CD14-positive monocyte (primary cell): ENCODE measurements at regions not wholly inside any gene's neighbourhood (a gene's known extent, or its start where the extent isn't known, plus 50 kb on each side); places are given as distances from the start of the nearest gene placed in this dataset.
"Not testable (repeated sequence)": the region's sequence is repeated elsewhere in the genome, so short reads cannot be mapped to it uniquely, and the experiment has no call there.

Source experiments
- DNase-seq, 3 donors: peaks; one replicate each; pipeline ENCODE4 v3.0.0-alpha.2; 2011 to 2022
- H2AFZ ChIP-seq: 2 replicates; pipeline ENCODE4 v1.6.0; 2012; ENCODE audit warnings: mild to moderate bottlenecking, low read depth, low read length, inconsistent platforms; ENCODE audit not compliant: insufficient read depth, poor library complexity, severe bottlenecking
- H3K27ac ChIP-seq, 2 donors: 1 replicate in 1 of 2; 2 replicates in 1 of 2; pipeline ENCODE4 v1.5.1; 2012 to 2013; ENCODE audit warnings: low read length in 2 of 2, control low read depth in 1 of 2, inconsistent platforms in 1 of 2, low read depth in 1 of 2, mild to moderate bottlenecking in 1 of 2
- H3K27me3 ChIP-seq, 2 donors: one replicate each; pipeline versions ENCODE4 v1.6.0 to v1.6.1; 2011 to 2013; ENCODE audit warnings: low read length in 2 of 2; ENCODE audit not compliant: control insufficient read depth in 2 of 2, insufficient read depth in 2 of 2
- H3K36me3 ChIP-seq, 2 donors: replicated peaks in 1 of 2; 1 replicate in 1 of 2; 2 replicates in 1 of 2; pipeline versions ENCODE4 v1.5.1 to v1.6.1; 2012 to 2013; ENCODE audit warnings: low read length in 2 of 2, control low read depth in 1 of 2, inconsistent platforms in 1 of 2, mild to moderate bottlenecking in 1 of 2; ENCODE audit not compliant: insufficient read depth in 2 of 2, control insufficient read depth in 1 of 2
- H3K4me1 ChIP-seq, 2 donors: 1 replicate in 1 of 2; 2 replicates in 1 of 2; pipeline versions ENCODE4 v1.5.1 to v1.6.1; 2012 to 2013; ENCODE audit warnings: low read length in 2 of 2, control low read depth in 1 of 2, inconsistent platforms in 1 of 2, mild to moderate bottlenecking in 1 of 2, moderate library complexity in 1 of 2; ENCODE audit not compliant: insufficient read depth in 2 of 2, control insufficient read depth in 1 of 2
- H3K4me2 ChIP-seq: replicated peaks from 2 replicates; pipeline ENCODE3; 2012; ENCODE audit warnings: low read length, moderate library complexity, mild to moderate bottlenecking; ENCODE audit not compliant: poor library complexity, severe bottlenecking; ENCODE audit errors: extremely low read depth
- H3K4me3 ChIP-seq, 3 experiments: fragments of 200-600 bp in 1 of 3; sonication (generic) in 1 of 3; replicated peaks in 1 of 3; 1 replicate in 2 of 3; 2 replicates in 1 of 3; pipeline ENCODE4 v1.5.1; 2011 to 2013; ENCODE audit warnings: low read length in 3 of 3, mild to moderate bottlenecking in 3 of 3, control low read depth in 2 of 3, low read depth in 2 of 3, inconsistent platforms in 1 of 3, moderate library complexity in 1 of 3
- H3K79me2 ChIP-seq: 2 replicates; pipeline ENCODE4 v1.6.0; 2012; ENCODE audit warnings: mild to moderate bottlenecking, control low read depth, inconsistent platforms, low read length, moderate library complexity; ENCODE audit not compliant: insufficient read depth
- H3K9ac ChIP-seq: 2 replicates; pipeline ENCODE4 v1.6.0; 2017; ENCODE audit warnings: low read length, mild to moderate bottlenecking; ENCODE audit not compliant: insufficient read depth, poor library complexity, severe bottlenecking
- H3K9me3 ChIP-seq, 2 donors: replicated peaks in 1 of 2; 1 replicate in 1 of 2; 2 replicates in 1 of 2; pipeline versions ENCODE4 v1.5.1 to v1.6.1; 2012 to 2013; ENCODE audit warnings: low read length in 2 of 2, control low read depth in 1 of 2; ENCODE audit not compliant: control insufficient read depth in 1 of 2, insufficient read depth in 1 of 2
- H4K20me1 ChIP-seq: 2 replicates; pipeline ENCODE4 v1.6.0; 2012; ENCODE audit warnings: mild to moderate bottlenecking, low read length, control low read depth, moderate library complexity; ENCODE audit not compliant: insufficient read depth
- H3K27ac Mint-ChIP-seq, 7 donors: one replicate each; pipeline ENCODE4 v1.8.0; 2020; ENCODE audit warnings: mild to moderate bottlenecking in 7 of 7, mixed read lengths in 7 of 7, moderate library complexity in 6 of 7, inconsistent platforms in 2 of 7
- H3K27me3 Mint-ChIP-seq, 3 donors: one replicate each; pipeline ENCODE4 v1.8.0; 2021 to 2022; ENCODE audit warnings: low read depth in 3 of 3, mild to moderate bottlenecking in 3 of 3, mixed read lengths in 3 of 3, moderate library complexity in 3 of 3, inconsistent platforms in 1 of 3
- H3K36me3 Mint-ChIP-seq, 2 donors: one replicate each; pipeline ENCODE4 v1.8.0; 2020; ENCODE audit warnings: mixed read lengths in 2 of 2, inconsistent platforms in 1 of 2, mild to moderate bottlenecking in 1 of 2
- H3K4me1 Mint-ChIP-seq: one replicate; pipeline ENCODE4 v1.8.0; 2020; ENCODE audit warnings: mild to moderate bottlenecking, mixed read lengths
- H3K4me3 Mint-ChIP-seq, 2 donors: one replicate each; pipeline ENCODE4 v1.8.0; 2020; ENCODE audit warnings: mild to moderate bottlenecking in 2 of 2, mixed read lengths in 2 of 2, moderate library complexity in 1 of 2
- H3K9me3 Mint-ChIP-seq, 7 donors: one replicate each; pipeline ENCODE4 v1.8.0; 2020 to 2022; ENCODE audit warnings: mixed read lengths in 7 of 7, mild to moderate bottlenecking in 6 of 7, moderate library complexity in 6 of 7, inconsistent platforms in 2 of 7
- CTCF ChIP-seq: fragments of 200-600 bp; IDR thresholded peaks from one replicate; pipeline ENCODE4 v1.8.0; 2022; ENCODE audit warnings: antibody characterized with exemption, mild to moderate bottlenecking
- WGBS: methylation state at CpG from one replicate; pipeline ENCODE4 v1.1.5; 2013; ENCODE audit warnings: missing lambda C conversion rate; ENCODE audit not compliant: insufficient coverage; 5-methylcytosine and 5-hydroxymethylcytosine counted together
- intact Hi-C, 2 donors: fragments of 100-400 bp; cut with micrococcal nuclease; formaldehyde crosslinking; loops; one replicate each; pipeline versions ENCODE4 v1.15.0 to v1.15.1; 2023

- intact Hi-C loops, result no loop called here
- no peak for TF ChIP-seq CTCF
- H3K79me2 ChIP-seq, result no peaks in the 10 kb centered on the region
- H3K9me3 Mint-ChIP-seq, result peaks cover 0 to 8% (median 2%) of the 10 kb centered on the region in 7 donors
- no peak overlapping the region for H3K4me3 ChIP-seq
- H3K4me3 Mint-ChIP-seq, result no peak overlapping the region
- H3K4me1 Mint-ChIP-seq, result peaks cover 30% of the 10 kb centered on the region
- no peak overlapping the region for H3K27ac Mint-ChIP-seq
- H3K9ac ChIP-seq, result no peak overlapping the region
- H4K20me1 ChIP-seq, result no peaks in the 10 kb centered on the region
- H2AFZ ChIP-seq, result no peak overlapping the region
- no peaks in the 10 kb centered on the region for H3K36me3 Mint-ChIP-seq
- no peak overlapping the region for H3K27ac ChIP-seq
- H3K36me3 ChIP-seq, result no peaks in the 10 kb centered on the region
- no peak overlapping the region for H3K4me2 ChIP-seq
- no peaks in the 10 kb centered on the region for H3K27me3 ChIP-seq
- no peak for DNase-seq
- WGBS, result 90% methylated on average over 3 of the region's 4 CpGs
- H3K9me3 ChIP-seq, result no peaks in the 10 kb centered on the region
- H3K4me1 ChIP-seq, result peaks cover 18% of the 10 kb centered on the region in 2 donors
- peaks cover 0 to 5% (median 2%) of the 10 kb centered on the region in 3 donors for H3K27me3 Mint-ChIP-seq
Observed at GRCh38 chr2:37802211-37802752, 122.8 kb upstream of the RMDN2 start.

DNA sequence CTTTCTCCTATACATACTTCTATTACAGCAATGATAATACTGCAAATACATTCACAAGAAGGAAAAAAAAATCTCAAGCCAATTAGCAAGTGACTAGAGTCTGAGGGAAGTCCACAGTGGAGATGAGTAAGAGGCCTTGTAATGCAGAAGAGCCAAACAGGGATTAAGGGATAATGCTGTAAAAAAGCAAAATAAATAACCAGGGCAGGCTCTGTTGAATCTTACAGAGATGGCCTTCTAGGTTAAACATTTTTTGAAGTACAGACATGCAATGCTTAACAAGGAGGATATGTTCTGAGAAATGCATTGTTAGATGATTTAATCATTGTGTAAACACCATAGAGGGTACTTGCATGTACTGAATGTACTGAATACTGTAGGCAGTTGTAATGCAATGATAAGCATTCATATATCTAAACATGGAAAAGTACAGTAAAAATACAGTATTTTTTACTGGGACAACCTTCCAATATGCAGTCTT lies 122.1 kb upstream of the RMDN2 start:
- Mint-ChIP-seq H3K4me1 (peaks cover 25% of the 10 kb centered on the region), H3K27me3 (peaks cover 0 to 2% (median 2%) of the 10 kb centered on the region in 3 donors), H3K27ac (no peak overlapping the region), H3K9me3 (peaks cover 0 to 14% (median 5%) of the 10 kb centered on the region in 7 donors), H3K4me3 (no peak overlapping the region), H3K36me3 (no peaks in the 10 kb centered on the region)
- intact Hi-C loops, result no loop called here
- H3K36me3 ChIP-seq, result no peaks in the 10 kb centered on the region
- H3K4me2 ChIP-seq, result no peak overlapping the region
- H3K79me2 ChIP-seq, result no peaks in the 10 kb centered on the region
- H3K27me3 ChIP-seq, result no peaks in the 10 kb centered on the region
- no peak for DNase-seq
- H2AFZ ChIP-seq, result no peak overlapping the region
- no peaks in the 10 kb centered on the region for H3K9me3 ChIP-seq
- no peak overlapping the region for H3K27ac ChIP-seq
- no peaks in the 10 kb centered on the region for H4K20me1 ChIP-seq
- TF ChIP-seq CTCF, result no peak
- no peak overlapping the region for H3K4me3 ChIP-seq
- H3K9ac ChIP-seq, result no peak overlapping the region
- peaks cover 11% of the 10 kb centered on the region in 2 donors for H3K4me1 ChIP-seq

DNA sequence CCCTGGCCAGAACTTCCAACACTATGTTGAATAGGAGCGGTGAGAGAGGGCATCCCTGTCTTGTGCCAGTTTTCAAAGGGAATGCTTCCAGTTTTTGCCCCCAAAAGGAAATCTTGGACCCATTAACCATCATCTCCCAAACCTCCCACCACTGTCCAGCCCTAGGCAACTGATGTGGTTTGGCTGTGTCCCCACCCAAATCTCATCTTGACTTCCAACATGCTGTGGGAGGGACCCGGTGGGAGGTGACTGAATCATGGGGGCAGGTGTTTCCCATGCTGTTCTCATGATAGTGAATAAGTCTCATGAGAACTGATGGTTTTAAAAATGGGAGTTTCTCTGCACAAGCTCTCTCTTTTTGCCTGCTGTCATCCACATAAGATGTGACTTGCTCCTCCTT lies 119.1 kb upstream of the RMDN2 start:
- H4K20me1 ChIP-seq, H3K27me3 ChIP-seq, H3K36me3 ChIP-seq, intact Hi-C loops, H3K9me3 ChIP-seq, H2AFZ ChIP-seq, H3K27ac ChIP-seq, H3K4me3 ChIP-seq, H3K36me3 Mint-ChIP-seq, H3K9ac ChIP-seq, DNase-seq, H3K79me2 ChIP-seq, H3K27me3 Mint-ChIP-seq, H3K4me3 Mint-ChIP-seq, H3K4me2 ChIP-seq: not testable (repeated sequence)
- H3K9me3 Mint-ChIP-seq, result peaks cover 0 to 20% (median 6%) of the 10 kb centered on the region in 7 donors
- H3K4me1 Mint-ChIP-seq, result peaks cover 36% of the 10 kb centered on the region
- WGBS, result no CpG with 5 or more reads among the region's 2 CpGs
- peaks cover 20 to 21% of the 10 kb centered on the region in 2 donors for H3K4me1 ChIP-seq
- H3K27ac Mint-ChIP-seq, result peak overlapping the region in 1 of 7 donors; percentile 43
